Adrenal gland (tissue), 9 donors: ENCODE measurements at regions not wholly inside any gene's neighbourhood (a gene's known extent, or its start where the extent isn't known, plus 50 kb on each side); places are given as distances from the start of the nearest gene placed in this dataset.

Experiments
- DNase-seq, 7 donors: peaks; one replicate each; pipeline ENCODE4 v3.0.0-alpha.2; 2019 to 2020
- H3K27ac ChIP-seq, 5 donors: fragments of 200-600 bp; sonication (generic) in 4 of 5; 1 replicate in 3 of 5; 2 replicates in 2 of 5; pipeline versions ENCODE4 v1.5.1 to v1.8.0; 2016 to 2020; ENCODE audit warnings: mild to moderate bottlenecking in 1 of 5
- H3K27me3 ChIP-seq: fragments of 200-600 bp; 2 replicates; pipeline ENCODE4 v1.8.0; 2021
- H3K36me3 ChIP-seq, 2 donors: fragments of 200-600 bp; replicated peaks in 1 of 2; 1 replicate in 1 of 2; 2 replicates in 1 of 2; pipeline versions ENCODE4 v1.5.1 to v1.8.0; 2018 to 2022
- H3K4me1 ChIP-seq, 2 donors: fragments of 200-600 bp; replicated peaks in 1 of 2; 1 replicate in 1 of 2; 2 replicates in 1 of 2; pipeline versions ENCODE4 v1.5.1 to v1.8.0; 2018 to 2021
- H3K4me3 ChIP-seq, 4 donors: fragments of 200-600 bp; sonication (generic) in 3 of 4; one replicate each; pipeline ENCODE4 v1.5.1; 2016 to 2018
- H3K9me3 ChIP-seq, 3 donors: fragments of 200-600 bp; sonication (generic) in 1 of 3; replicated peaks in 1 of 3; 1 replicate in 2 of 3; 2 replicates in 1 of 3; pipeline versions ENCODE4 v1.5.1 to v1.8.0; 2016 to 2021
- POLR2A ChIP-seq, 2 donors: fragments of 450-650 bp; IDR thresholded peaks; one replicate each; pipeline ENCODE4 v1.6.1; 2017; ENCODE audit warnings: antibody characterized with exemption in 2 of 2, mild to moderate bottlenecking in 2 of 2, moderate library complexity in 1 of 2
- WGBS, 4 donors: extraction: QIAGEN DNeasy Blood & Tissue Kit in 2 of 4; methylation state at CpG; one replicate each; pipeline versions ENCODE4 v1.1.5 to v1.1.7; 2013 to 2017; 5-methylcytosine and 5-hydroxymethylcytosine counted together
- intact Hi-C, 2 donors: fragments of 100-400 bp; cut with DNase I; formaldehyde crosslinking; loops; one replicate each; pipeline versions ENCODE4 v1.14.1 to v1.15.0; 2022 to 2023
- TF ChIP-seq, protein P1 (sequence below), 6 experiments: fragments of 450-650 bp in 4 of 6; fragments of 200-600 bp in 2 of 6; sonication (generic) in 1 of 6; IDR thresholded peaks; 1 replicate in 5 of 6; 2 replicates in 1 of 6; pipeline versions ENCODE4 v1.5.1 to v1.8.0; 2016 to 2021; ENCODE audit warnings: antibody characterized with exemption in 6 of 6, mild to moderate bottlenecking in 2 of 6, moderate library complexity in 1 of 6
- donor health status: healthy with polysubstance abuse.
- donor health status: Bipolar disorder and iron deficiency.
- donor health status: DM: yes; HTN: yes; CAD: no.
- donor health status: DM: no; HTN: no; CAD: no.
- donor health status: DM: no; HTN: no; CAD: no.

DNA sequence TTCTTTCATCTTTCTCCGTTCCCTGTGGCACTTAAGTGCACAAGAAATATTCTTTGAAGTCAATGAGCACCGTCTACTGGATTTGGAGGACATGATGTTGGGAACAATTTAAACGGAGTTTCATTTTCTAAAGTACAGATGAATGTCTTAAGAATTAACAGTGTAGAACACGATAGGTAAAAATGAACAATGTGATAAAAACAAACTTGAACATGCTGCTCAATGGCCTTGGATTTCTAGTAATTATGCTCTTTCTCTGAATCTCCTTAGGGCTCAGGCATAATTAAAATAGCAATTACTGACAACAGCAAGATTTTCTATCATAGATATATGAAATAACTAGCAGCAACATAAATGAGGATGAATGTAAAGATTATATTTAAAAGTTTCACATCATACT is 142.2 kb upstream of the CDH6 start:
- 68 to 76% (median 70%) methylated on average over 4 of the region's 4 CpGs for WGBS, 4 donors
- DNase-seq, result no peak
- TF ChIP-seq POLR2A (IDR thresholded peaks at IDR 0.05), result no peak
- TF ChIP-seq, protein P1, sequence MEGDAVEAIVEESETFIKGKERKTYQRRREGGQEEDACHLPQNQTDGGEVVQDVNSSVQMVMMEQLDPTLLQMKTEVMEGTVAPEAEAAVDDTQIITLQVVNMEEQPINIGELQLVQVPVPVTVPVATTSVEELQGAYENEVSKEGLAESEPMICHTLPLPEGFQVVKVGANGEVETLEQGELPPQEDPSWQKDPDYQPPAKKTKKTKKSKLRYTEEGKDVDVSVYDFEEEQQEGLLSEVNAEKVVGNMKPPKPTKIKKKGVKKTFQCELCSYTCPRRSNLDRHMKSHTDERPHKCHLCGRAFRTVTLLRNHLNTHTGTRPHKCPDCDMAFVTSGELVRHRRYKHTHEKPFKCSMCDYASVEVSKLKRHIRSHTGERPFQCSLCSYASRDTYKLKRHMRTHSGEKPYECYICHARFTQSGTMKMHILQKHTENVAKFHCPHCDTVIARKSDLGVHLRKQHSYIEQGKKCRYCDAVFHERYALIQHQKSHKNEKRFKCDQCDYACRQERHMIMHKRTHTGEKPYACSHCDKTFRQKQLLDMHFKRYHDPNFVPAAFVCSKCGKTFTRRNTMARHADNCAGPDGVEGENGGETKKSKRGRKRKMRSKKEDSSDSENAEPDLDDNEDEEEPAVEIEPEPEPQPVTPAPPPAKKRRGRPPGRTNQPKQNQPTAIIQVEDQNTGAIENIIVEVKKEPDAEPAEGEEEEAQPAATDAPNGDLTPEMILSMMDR (IDR thresholded peaks at IDR 0.05), result no peak
- intact Hi-C loops, result no loop called here
- no peaks in the 10 kb centered on the region for H3K36me3 ChIP-seq
- no peaks in the 10 kb centered on the region for H3K4me1 ChIP-seq
- no peak overlapping the region for H3K4me3 ChIP-seq
- no peaks in the 10 kb centered on the region for H3K9me3 ChIP-seq
- no peak overlapping the region for H3K27ac ChIP-seq
- H3K27me3 ChIP-seq, result no peaks in the 10 kb centered on the region

DNA sequence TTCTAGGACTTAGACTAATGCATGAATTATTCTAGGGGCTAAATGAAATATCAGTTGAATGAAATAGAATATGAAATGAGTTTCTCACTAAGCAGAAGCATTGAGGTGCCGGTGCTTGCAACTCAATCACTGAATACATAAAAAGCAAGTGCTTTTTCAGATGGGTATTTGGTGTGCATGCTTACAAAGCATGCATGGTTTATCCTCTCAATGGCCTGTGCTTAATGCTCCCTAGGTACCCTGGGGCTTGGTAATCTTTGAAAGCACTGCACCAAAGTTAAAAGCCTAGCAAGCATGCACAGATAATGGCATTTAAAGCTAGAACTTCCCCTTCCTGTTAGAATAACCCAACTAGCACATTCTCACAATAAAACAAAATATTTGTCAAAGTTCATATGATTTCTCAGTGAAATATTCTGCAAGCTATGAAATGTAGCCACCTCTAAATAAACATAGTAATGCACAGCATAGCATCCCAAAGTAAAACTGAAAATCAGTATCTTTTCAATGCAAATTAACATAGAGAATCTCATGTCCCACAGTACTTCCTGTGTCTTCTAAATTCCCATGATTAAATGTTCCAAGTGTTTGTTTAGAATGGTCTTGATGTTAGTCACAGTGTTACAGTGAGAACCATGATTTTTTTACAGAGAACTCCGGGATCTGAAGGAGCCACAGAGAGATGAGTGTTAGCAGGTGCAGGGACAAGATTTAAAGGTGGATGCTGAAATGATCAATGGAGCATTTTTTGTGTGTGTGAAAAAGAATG is 143.4 kb upstream of the CDH6 start:
- no peak for DNase-seq
- intact Hi-C loops, result no loop called here
- Histone ChIP-seq H3K9me3 (no peaks in the 10 kb centered on the region), H3K27ac (no peak overlapping the region), H3K27me3 (no peaks in the 10 kb centered on the region), H3K4me3 (no peak overlapping the region), H3K4me1 (no peaks in the 10 kb centered on the region), H3K36me3 (no peaks in the 10 kb centered on the region)
- TF ChIP-seq, protein P1 (IDR thresholded peaks at IDR 0.05), result no peak
- no peak for TF ChIP-seq POLR2A (IDR thresholded peaks at IDR 0.05)
- 61 to 79% (median 76%) methylated on average over 2 of the region's 2 CpGs for WGBS, 4 donors

DNA sequence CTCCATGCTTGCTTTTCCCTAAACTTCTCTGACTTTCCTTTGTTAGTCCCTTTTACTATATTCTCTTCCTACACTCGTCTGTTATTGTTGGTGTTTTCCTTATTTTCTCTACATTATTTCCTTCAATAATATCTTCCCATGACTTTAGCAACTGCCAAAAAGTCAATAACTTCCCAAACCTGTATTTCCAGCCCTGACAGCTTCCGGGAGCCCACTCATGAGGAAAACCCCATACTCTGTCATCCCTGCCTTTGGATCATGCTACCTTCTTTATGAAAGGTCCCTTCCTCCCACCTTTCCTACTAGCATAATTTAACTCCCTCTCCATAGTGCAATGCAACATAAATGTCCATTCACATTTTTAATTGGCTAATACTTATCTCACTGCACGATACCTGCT is 144.0 kb upstream of the CDH6 start:
- 57 to 78% (median 73%) methylated on average over 3 of the region's 3 CpGs for WGBS, 4 donors
- no peak for TF ChIP-seq POLR2A (IDR thresholded peaks at IDR 0.05)
- TF ChIP-seq, protein P1 (IDR thresholded peaks at IDR 0.05), result no peak
- no peak for DNase-seq
- no peak overlapping the region for H3K4me3 ChIP-seq
- H3K27me3 ChIP-seq, result no peaks in the 10 kb centered on the region
- no peaks in the 10 kb centered on the region for H3K9me3 ChIP-seq
- no peaks in the 10 kb centered on the region for H3K4me1 ChIP-seq
- H3K36me3 ChIP-seq, result no peaks in the 10 kb centered on the region
- H3K27ac ChIP-seq, result no peak overlapping the region
- intact Hi-C loops, result no loop called here

- Histone ChIP-seq H3K9me3 (no peaks in the 10 kb centered on the region), H3K27ac (no peak overlapping the region), H3K4me3 (no peak overlapping the region), H3K36me3 (no peaks in the 10 kb centered on the region), H3K4me1 (no peaks in the 10 kb centered on the region), H3K27me3 (no peaks in the 10 kb centered on the region)
- WGBS, 4 donors, result 50 to 64% (median 58%) methylated on average over 8 of the region's 8 CpGs
- TF ChIP-seq, protein P1 (IDR thresholded peaks at IDR 0.05), result no peak
- TF ChIP-seq POLR2A (IDR thresholded peaks at IDR 0.05), result no peak
- intact Hi-C loops, result no loop called here
- DNase-seq, result no peak
These were observed 144.9 kb upstream of the CDH6 start for GRCh38 chr5:31048282-31049270.
